GM21360 (cell line): ENCODE measurements at regions not wholly inside any gene's neighbourhood (a gene's known extent, or its start where the extent isn't known, plus 50 kb on each side); places are given as distances from the start of the nearest gene placed in this dataset.

Experiments
- ATAC-seq: cut with Tn5 transposase; IDR thresholded peaks from one replicate; pipeline ENCODE4 v1.9.1; 2021; ENCODE audit warnings: mild to moderate bottlenecking, moderate library complexity; ENCODE audit not compliant: unreplicated experiment

- ATAC-seq, result no peak
These were observed 736.9 kb downstream of the TLE1 start for GRCh38 chr9:80952363-80952922.

DNA sequence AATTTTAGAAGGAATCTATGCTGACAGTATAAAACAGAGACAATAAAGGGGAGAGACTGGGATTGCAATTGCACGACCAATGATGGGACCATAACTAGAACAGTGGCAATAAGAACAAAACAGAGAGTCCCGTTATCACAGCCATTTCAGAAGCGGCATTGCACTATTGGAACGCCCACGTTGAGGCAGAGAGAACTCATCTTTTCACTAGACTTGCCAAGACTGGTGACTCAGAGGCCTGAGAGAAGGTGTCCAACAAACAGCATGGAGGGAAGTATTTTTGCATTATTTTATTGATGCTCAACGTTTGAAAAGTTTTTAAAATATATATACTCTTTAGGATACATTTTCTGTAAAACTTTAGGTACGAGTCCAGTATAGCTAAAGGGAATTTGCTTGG, 737.7 kb downstream of the TLE1 start:
- ATAC-seq, result no peak

DNA sequence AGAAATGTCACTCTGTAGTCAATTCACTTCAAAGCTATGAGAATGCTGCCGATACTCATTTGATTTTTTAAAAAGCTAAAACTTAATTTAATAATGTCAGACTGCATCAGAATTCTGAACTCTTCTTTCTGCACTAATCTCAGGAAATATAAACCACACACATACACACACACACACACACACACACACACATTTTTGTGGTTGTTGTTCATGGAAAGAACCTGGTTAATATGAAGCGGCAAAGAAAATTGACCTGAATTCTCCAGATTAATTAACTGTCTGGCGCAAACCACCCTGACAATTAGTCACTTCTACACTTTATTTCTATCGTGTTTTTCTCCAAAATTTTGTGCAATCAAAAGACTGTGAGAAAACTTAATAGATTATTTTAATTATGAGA, 740.5 kb downstream of the TLE1 start:
- ATAC-seq, result no peak

DNA sequence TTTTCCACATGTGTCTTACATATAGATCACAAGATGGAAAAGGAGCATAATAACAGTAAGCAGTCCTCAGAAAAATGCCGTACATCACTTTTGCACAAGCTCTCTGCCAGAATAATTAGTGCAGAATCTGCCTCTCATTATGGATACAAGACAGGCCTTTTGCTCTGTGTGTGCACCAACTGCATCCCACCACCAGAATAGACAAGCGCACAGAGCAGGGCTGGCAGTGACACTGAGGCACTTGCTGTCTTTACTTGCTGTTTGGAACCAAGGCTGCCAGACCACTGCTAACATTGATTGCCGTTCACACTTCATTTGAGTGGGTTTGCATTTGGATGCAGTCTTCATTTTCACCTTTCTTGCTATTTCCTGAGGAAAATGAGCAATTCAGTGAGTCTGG, 741.3 kb downstream of the TLE1 start:
- ATAC-seq, result no peak

DNA sequence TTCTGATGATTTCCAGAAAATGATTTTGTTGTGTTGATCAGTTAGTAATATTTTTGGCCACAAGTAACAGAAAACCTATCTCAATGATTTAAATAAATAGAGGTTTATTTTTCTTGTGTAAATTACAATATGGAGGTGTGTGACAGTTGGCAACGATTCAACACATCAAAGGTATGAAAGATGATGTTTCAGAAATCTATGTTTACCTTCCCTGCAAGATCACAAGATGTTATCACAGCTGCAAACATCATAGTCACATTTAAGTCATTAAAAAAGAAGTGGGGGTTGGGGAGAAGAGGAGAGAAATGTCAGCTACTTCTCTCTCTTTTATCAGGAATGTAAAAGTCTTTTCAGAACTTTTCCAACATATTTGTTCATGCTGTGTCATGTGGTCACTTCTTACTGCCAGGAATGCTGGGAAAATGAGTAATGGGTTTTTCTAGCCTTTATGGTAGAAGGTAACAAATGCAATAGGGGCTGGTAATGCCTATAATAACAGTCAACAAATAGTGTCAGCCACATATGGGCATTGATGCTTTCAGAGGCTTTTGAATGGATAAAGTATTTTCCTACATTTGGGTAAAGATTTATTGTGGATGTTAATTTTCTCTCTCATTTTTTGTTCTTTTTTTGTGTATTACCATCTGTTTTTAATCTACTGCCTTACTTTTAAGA, 742.7 kb downstream of the TLE1 start:
- ATAC-seq, result no peak

DNA sequence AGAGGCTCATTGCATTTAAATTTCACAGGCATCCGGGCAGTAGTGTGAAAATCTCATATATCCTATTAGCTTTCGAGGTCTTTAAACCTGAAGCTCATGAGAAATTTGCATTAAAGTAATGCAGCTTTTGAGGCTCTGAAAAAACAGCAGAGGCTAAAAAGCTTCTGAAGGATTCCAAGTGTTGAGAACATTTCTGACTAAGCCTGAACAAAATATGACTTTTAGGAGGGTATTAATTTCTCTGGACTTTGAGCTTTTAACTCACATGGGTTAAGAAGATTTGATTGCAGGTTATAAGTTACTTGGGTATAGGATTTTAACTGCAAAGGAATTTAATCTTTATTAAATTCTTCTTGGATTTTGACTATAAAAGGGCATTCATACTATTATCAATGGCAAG, 743.9 kb downstream of the TLE1 start:
- ATAC-seq, result no peak

GRCh38 chr9:80937645-80938044, 751.7 kb downstream of the TLE1 start:
- ATAC-seq, result no peak

DNA sequence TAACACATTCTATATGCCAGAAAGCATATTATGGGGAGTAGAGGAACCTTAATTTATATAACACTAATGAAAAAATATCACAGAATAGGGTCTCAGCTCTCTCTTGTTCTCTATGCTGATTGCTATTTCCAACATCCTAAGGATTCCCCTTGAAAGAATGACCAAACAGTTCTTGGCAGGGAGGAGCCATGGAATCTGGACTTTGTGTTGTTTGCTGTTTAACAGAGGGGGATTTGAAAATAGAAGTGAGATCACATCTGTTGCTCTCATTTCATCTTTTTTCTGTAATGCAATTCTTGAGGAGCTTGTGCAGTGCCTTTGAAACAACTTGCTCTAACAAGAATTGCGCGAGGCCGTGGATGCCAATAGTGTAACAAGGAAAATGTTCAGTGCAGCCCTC, 755.3 kb downstream of the TLE1 start:
- no peak for ATAC-seq

GRCh38 chr9:80932947-80933780, 756.2 kb downstream of the TLE1 start:
- no peak for ATAC-seq

- no peak for ATAC-seq
These were observed 757.2 kb downstream of the TLE1 start for GRCh38 chr9:80932181-80932580.

DNA sequence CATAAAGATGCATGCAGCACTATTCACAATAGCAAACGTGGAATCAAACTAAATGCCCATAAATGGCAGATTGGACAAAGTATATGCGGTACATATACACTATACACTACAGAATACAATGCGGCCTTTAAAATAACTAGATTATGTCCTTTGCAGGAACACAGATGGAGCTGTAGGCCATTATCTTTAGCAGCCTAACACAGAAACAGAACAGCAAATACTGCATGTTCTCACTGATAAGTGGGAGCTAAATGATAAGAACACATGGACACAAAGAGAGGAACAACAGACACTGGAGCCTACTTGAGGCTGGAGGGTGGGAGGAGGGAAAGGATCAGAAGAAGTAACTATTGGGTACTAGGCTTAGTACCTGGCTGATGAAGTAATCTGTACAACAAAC, 758.2 kb downstream of the TLE1 start:
- ATAC-seq, result no peak

GRCh38 chr9:80928697-80929096, 760.6 kb downstream of the TLE1 start:
- ATAC-seq, result no peak

DNA sequence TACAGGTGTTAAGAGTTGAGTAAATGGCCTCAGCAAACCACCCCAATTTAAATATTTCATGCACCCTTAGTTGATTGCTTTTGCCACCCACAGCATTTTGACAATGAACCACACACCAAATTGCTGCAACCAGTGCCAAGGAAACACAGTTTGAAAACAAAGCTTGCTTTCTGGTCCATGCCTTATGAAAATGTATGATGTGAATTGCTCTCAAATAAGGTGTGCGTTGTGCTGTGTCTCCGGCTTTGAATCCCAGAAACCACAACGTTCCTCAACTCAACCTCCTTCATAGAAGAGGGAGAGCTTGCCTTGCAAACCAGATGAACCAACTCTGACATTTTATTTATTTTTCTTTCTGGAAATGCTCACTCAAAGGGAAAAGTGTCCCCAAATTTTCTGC, 762.7 kb downstream of the TLE1 start:
- ATAC-seq, result no peak

DNA sequence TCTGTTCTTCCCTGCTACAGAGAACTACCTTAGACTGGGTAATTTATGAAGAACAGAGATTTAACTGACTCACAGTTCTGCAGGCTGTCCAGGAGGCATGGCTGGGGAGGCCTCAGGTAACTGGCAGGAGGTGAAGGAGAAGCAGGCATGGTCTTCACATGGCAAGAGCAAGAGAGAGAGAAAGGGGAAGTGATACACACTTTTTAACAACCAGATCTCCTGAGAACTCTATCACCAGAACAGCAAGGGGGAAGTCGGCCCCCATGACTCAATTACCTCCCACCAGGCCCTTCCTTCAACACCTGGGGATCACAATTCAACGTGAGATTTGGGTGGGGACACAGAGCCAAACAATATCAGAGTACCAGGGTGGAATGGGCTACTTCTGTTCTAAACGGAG, 766.8 kb downstream of the TLE1 start:
- ATAC-seq, result no peak

DNA sequence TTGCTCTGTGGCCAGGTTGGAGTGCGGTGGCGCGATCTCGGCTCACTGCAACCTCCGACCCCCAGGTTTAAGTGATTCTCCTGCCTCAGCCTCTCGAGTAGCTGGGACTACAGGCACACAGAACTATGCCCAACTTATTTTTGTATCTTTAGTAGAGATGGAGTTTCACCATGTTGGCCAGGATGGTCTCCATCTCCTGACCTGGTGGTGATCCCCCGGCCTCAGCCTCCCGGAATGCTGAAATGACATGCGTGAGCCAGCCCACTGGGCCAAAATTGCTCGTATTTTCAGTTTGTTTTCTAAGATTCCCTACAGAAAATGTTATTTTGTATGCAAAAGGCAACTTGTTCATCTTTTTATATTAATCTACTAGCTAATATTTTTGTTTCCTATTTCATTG, 782.6 kb downstream of the TLE1 start:
- ATAC-seq, result no peak

GRCh38 chr9:80899208-80899607, 790.1 kb downstream of the TLE1 start:
- no peak for ATAC-seq

- no peak for ATAC-seq
These were observed 796.2 kb downstream of the TLE1 start for GRCh38 chr9:80893190-80893589.

GRCh38 chr9:80892703-80893102, 796.6 kb downstream of the TLE1 start:
- ATAC-seq, result no peak

DNA sequence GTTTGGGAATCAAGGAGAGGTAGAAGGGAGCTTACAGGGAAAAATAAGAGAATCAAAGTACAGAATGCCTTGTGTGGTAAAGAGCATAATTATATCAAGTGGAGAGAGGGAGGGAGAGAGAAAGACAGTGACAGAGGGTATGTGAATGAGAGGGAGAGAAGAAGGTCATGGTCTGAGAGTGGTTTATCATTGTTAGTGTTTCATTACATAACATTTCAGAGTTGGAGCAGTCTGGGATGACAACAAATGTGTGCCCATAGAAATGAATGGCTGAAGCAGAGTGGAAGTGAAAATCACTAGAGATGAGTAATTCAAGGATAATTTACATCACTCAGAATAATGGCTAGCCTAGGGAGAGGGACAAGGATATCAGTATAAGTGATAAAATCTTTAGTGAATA, 799.2 kb downstream of the TLE1 start:
- ATAC-seq, result no peak

GRCh38 chr9:80885894-80886293, 803.5 kb downstream of the TLE1 start:
- ATAC-seq, result no peak

- ATAC-seq, result no peak
These were observed 805.3 kb downstream of the TLE1 start for GRCh38 chr9:80883826-80884579.

DNA sequence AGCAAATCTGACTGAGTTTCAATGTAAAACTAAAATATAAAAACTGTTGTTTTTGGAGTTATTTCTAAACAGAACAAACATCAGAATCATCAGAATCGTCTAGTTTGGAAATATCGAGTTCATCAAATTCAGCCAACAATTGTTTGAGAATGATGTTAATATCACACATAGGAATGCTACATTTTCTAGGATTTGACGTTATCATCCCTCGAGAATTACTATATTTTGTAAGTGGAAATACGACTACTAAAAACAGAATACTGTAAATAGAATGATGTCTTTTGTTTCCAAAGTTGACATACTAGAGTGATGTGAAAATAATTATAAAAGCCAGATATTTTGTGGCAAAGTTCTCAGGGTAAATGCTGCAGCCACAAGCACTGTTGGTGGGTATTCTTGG, 805.9 kb downstream of the TLE1 start:
- no peak for ATAC-seq
